Gastrocnemius medialis (tissue), 4 donors: ENCODE measurements at regions not wholly inside any gene's neighbourhood (a gene's known extent, or its start where the extent isn't known, plus 50 kb on each side); places are given as distances from the start of the nearest gene placed in this dataset.
"Not testable (repeated sequence)": the region's sequence is repeated elsewhere in the genome, so short reads cannot be mapped to it uniquely, and the experiment has no call there.

Source experiments
- ATAC-seq, 2 donors: fragments of 150-250 bp; one replicate each; pipeline ENCODE4 v1.9.1; 2016
- DNase-seq, 2 donors: peaks; one replicate each; pipeline ENCODE4 v3.0.0-alpha.2; 2019
- H3K27ac ChIP-seq, 4 donors: fragments of 200-600 bp; sonication (generic); 1 replicate in 1 of 4; 2 replicates in 3 of 4; pipeline ENCODE4 v1.5.1; 2016 to 2018; ENCODE audit warnings: mild to moderate bottlenecking in 2 of 4, moderate library complexity in 1 of 4
- H3K27me3 ChIP-seq, 3 donors: fragments of 200-600 bp; sonication (generic) in 2 of 3; 1 replicate in 1 of 3; 2 replicates in 2 of 3; pipeline versions ENCODE4 v1.5.1 to v1.6.0; 2016 to 2019; ENCODE audit warnings: mild to moderate bottlenecking in 1 of 3, moderate library complexity in 1 of 3
- H3K36me3 ChIP-seq, 2 donors: fragments of 200-600 bp; sonication (generic) in 1 of 2; one replicate each; pipeline ENCODE4 v1.5.1; 2017 to 2018
- H3K4me1 ChIP-seq, 2 donors: fragments of 200-600 bp; sonication (generic) in 1 of 2; one replicate each; pipeline ENCODE4 v1.5.1; 2016 to 2017; ENCODE audit warnings: mild to moderate bottlenecking in 2 of 2
- H3K4me3 ChIP-seq, 4 donors: fragments of 200-600 bp; sonication (generic) in 3 of 4; 1 replicate in 1 of 4; 2 replicates in 3 of 4; pipeline ENCODE4 v1.5.1; 2016 to 2019; ENCODE audit warnings: mild to moderate bottlenecking in 2 of 4
- H3K9me3 ChIP-seq, 3 donors: fragments of 200-600 bp; sonication (generic) in 2 of 3; 1 replicate in 1 of 3; 2 replicates in 2 of 3; pipeline ENCODE4 v1.5.1; 2016 to 2019
- CTCF ChIP-seq, 5 experiments: fragments of 450-650 bp in 3 of 5; fragments of 200-600 bp in 2 of 5; sonication (generic) in 2 of 5; IDR thresholded peaks in 4 of 5; conservative IDR thresholded peaks in 1 of 5; 1 replicate in 4 of 5; 2 replicates in 1 of 5; pipeline ENCODE4 v1.5.1; 2016 to 2019; ENCODE audit warnings: antibody characterized with exemption in 5 of 5, mild to moderate bottlenecking in 3 of 5, moderate library complexity in 3 of 5
- POLR2A ChIP-seq, 2 donors: fragments of 450-650 bp; IDR thresholded peaks; one replicate each; pipeline ENCODE4 v1.6.1; 2017; ENCODE audit warnings: antibody characterized with exemption in 2 of 2, mild to moderate bottlenecking in 2 of 2, moderate library complexity in 2 of 2
- in situ Hi-C, 4 donors: fragments of 200-750 bp; cut with MboI; loops; one replicate each; pipeline versions ENCODE4 v1.15.0 to v1.8.0; 2017; ENCODE audit warnings: low sequenced_read_pairs in 4 of 4
- intact Hi-C: fragments of 100-400 bp; cut with DNase I; formaldehyde crosslinking; loops from one replicate; pipeline ENCODE4 v1.15.1; 2023; ENCODE audit warnings: low total_unique reads

GRCh38 chr14:105694961-105695360, 168.6 kb downstream of the TMEM121 start:
- Histone ChIP-seq H3K4me3 (no peak overlapping the region), H3K9me3 (no peaks in the 10 kb centered on the region), H3K27me3 (peaks cover 0 to 6% (median 0%) of the 10 kb centered on the region in 3 donors), H3K36me3 (no peaks in the 10 kb centered on the region), H3K4me1 (no peaks in the 10 kb centered on the region), H3K27ac (no peak overlapping the region)
- intact Hi-C loops: no loop called here
- no peak for ATAC-seq
- TF ChIP-seq POLR2A (IDR thresholded peaks at IDR 0.05): no peak
- no peak for TF ChIP-seq CTCF (IDR thresholded peaks at IDR 0.05 in 4 of 5, conservative IDR thresholded peaks at IDR 0.05 in 1 of 5)
- DNase-seq: no peak
- in situ Hi-C loops: no loop called here

GRCh38 chr14:105696388-105696787, 170.0 kb downstream of the TMEM121 start:
- in situ Hi-C loops, H3K4me1 ChIP-seq, H3K36me3 ChIP-seq, H3K9me3 ChIP-seq, H3K27me3 ChIP-seq, H3K27ac ChIP-seq, H3K4me3 ChIP-seq, intact Hi-C loops, DNase-seq: not testable (repeated sequence)
- ATAC-seq: peak in 1 of 2 donors; percentile 66

- H3K36me3 ChIP-seq, ATAC-seq, in situ Hi-C loops, DNase-seq, H3K27me3 ChIP-seq, H3K4me3 ChIP-seq, H3K4me1 ChIP-seq, H3K9me3 ChIP-seq, intact Hi-C loops, H3K27ac ChIP-seq: not testable (repeated sequence)
These were observed 171.0 kb downstream of the TMEM121 start for GRCh38 chr14:105697414-105697813.

GRCh38 chr14:105697955-105698354, 171.6 kb downstream of the TMEM121 start:
- H3K27ac ChIP-seq, ATAC-seq, intact Hi-C loops: not testable (repeated sequence)

GRCh38 chr14:105698940-105699556, 172.7 kb downstream of the TMEM121 start:
- H3K4me1 ChIP-seq, H3K9me3 ChIP-seq, DNase-seq, in situ Hi-C loops, H3K27ac ChIP-seq, H3K4me3 ChIP-seq, H3K36me3 ChIP-seq, intact Hi-C loops, H3K27me3 ChIP-seq: not testable (repeated sequence)
- ATAC-seq: peak in 1 of 2 donors; percentile 11

More at GRCh38 chr14:105697955-105698354, 171.6 kb downstream of the TMEM121 start:
- DNase-seq, H3K36me3 ChIP-seq, H3K4me1 ChIP-seq, in situ Hi-C loops, H3K4me3 ChIP-seq, H3K9me3 ChIP-seq, H3K27me3 ChIP-seq: not testable (repeated sequence)

GRCh38 chr14:105699706-105700105, 173.3 kb downstream of the TMEM121 start:
- not testable (repeated sequence) for ATAC-seq

GRCh38 chr14:105700146-105700545, 173.8 kb downstream of the TMEM121 start:
- H3K9me3 ChIP-seq, ATAC-seq, H3K36me3 ChIP-seq, H3K4me1 ChIP-seq, in situ Hi-C loops, H3K27me3 ChIP-seq, H3K4me3 ChIP-seq, DNase-seq, H3K27ac ChIP-seq: not testable (repeated sequence)
- intact Hi-C loops: loop anchor here (5.0 kb wide), 1 partner anchor 118 kb away; no protein-coding TSS in a partner anchor

More at GRCh38 chr14:105699706-105700105, 173.3 kb downstream of the TMEM121 start:
- H3K36me3 ChIP-seq, in situ Hi-C loops, H3K27me3 ChIP-seq, H3K9me3 ChIP-seq, H3K4me1 ChIP-seq, H3K27ac ChIP-seq, H3K4me3 ChIP-seq, DNase-seq: not testable (repeated sequence)
- intact Hi-C loops: loop anchor here (5.0 kb wide), 1 partner anchor 117 kb away; no protein-coding TSS in a partner anchor
